Karpas-422 (cell line): ENCODE measurements at regions not wholly inside any gene's neighbourhood (a gene's known extent, or its start where the extent isn't known, plus 50 kb on each side); places are given as distances from the start of the nearest gene placed in this dataset.

Experiments used
- DNase-seq: peaks from one replicate; pipeline ENCODE4 v3.0.0-alpha.2; 2015
- H2AFZ ChIP-seq: fragments of 200-600 bp; sonication (generic); 2 replicates; pipeline ENCODE4 v1.6.1; 2014; ENCODE audit warnings: antibody characterized with exemption, low read length, mixed read lengths
- H3K27ac ChIP-seq: fragments of 200-600 bp; sonication (generic); 2 replicates; pipeline ENCODE4 v1.5.1; 2014; ENCODE audit warnings: mild to moderate bottlenecking, low read length, moderate library complexity
- H3K27me3 ChIP-seq: fragments of 200-600 bp; sonication (generic); 2 replicates; pipeline ENCODE4 v1.6.1; 2014; ENCODE audit warnings: low read length, mixed read lengths
- H3K36me3 ChIP-seq: fragments of 200-600 bp; sonication (generic); 2 replicates; pipeline ENCODE4 v1.6.1; 2014; ENCODE audit warnings: low read length, mixed read lengths; ENCODE audit not compliant: insufficient read depth
- H3K4me1 ChIP-seq: fragments of 200-600 bp; sonication (generic); 2 replicates; pipeline ENCODE4 v1.6.1; 2014; ENCODE audit warnings: mild to moderate bottlenecking, low read length, mixed read lengths
- H3K4me2 ChIP-seq: fragments of 200-600 bp; sonication (generic); 2 replicates; pipeline ENCODE4 v1.6.1; 2014; ENCODE audit warnings: low read length, low read depth, mild to moderate bottlenecking; ENCODE audit not compliant: poor library complexity, severe bottlenecking
- H3K4me3 ChIP-seq: fragments of 200-600 bp; sonication (generic); 2 replicates; pipeline ENCODE4 v1.5.1; 2014; ENCODE audit warnings: mild to moderate bottlenecking, antibody characterized with exemption, low read length, mixed read lengths
- H3K79me2 ChIP-seq: fragments of 200-600 bp; sonication (generic); 2 replicates; pipeline ENCODE4 v1.6.1; 2014; ENCODE audit warnings: mild to moderate bottlenecking, low read length, mixed read lengths
- H3K9ac ChIP-seq: fragments of 200-600 bp; sonication (generic); 2 replicates; pipeline ENCODE4 v1.6.0; 2014; ENCODE audit warnings: low read length
- H3K9me2 ChIP-seq: fragments of 200-600 bp; sonication (generic), shearing (Covaris generic); replicated peaks from 2 replicates; pipeline ENCODE4 v1.6.0; 2014; ENCODE audit warnings: mild to moderate bottlenecking, low read length, moderate library complexity; ENCODE audit not compliant: insufficient read depth
- H3K9me3 ChIP-seq: fragments of 300-700, 200-600 bp; sonication (generic); 2 replicates; pipeline ENCODE4 v1.6.1; 2014; ENCODE audit warnings: low read length, mixed read lengths
- H4K20me1 ChIP-seq: fragments of 200-600 bp; sonication (generic); 2 replicates; pipeline ENCODE4 v1.6.1; 2014; ENCODE audit warnings: mild to moderate bottlenecking, antibody characterized with exemption, low read length, low read depth; ENCODE audit not compliant: insufficient read depth

GRCh38 chr5:5055712-5056111, 84.4 kb upstream of the ADAMTS16 start:
- DNase-seq = no peak
- no peak overlapping the region for H2AFZ ChIP-seq
- H3K27ac ChIP-seq = no peak overlapping the region

DNA sequence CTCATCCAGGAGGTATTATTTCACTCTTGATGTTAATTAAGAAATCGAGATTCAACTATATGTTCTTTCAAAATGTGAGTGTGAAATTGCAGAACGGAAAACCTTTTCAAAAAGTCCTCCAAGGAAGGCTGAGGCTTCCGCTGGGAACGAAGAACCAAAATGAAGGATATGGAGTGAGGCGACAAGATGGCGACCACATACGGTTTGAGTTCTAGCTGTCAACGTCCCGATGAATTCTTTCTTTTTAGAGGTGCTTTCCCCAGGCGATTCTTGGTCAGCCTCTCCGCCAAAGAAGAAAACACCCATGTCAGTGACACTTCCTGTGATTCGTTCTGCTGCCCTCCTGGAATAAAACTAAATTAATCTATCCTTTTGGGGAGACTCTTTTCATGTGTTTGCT, 78.3 kb upstream of the ADAMTS16 start:
- H3K4me3 ChIP-seq = no peak overlapping the region
- H2AFZ ChIP-seq = no peak overlapping the region
- no peaks in the 10 kb centered on the region for H4K20me1 ChIP-seq
- DNase-seq = no peak
- no peaks in the 10 kb centered on the region for H3K36me3 ChIP-seq
- H3K27ac ChIP-seq = no peak overlapping the region
- no peaks in the 10 kb centered on the region for H3K79me2 ChIP-seq
- H3K27me3 ChIP-seq = no peaks in the 10 kb centered on the region
- no peaks in the 10 kb centered on the region for H3K4me1 ChIP-seq
- 0 out of 2 replicates have a peak, but pooled peaks cover 9% of the 10 kb centered on the region for H3K9me2 ChIP-seq
- H3K9me3 ChIP-seq = no peaks in the 10 kb centered on the region
- H3K4me2 ChIP-seq = no peak overlapping the region
- no peak overlapping the region for H3K9ac ChIP-seq

More at GRCh38 chr5:5055712-5056111, 84.4 kb upstream of the ADAMTS16 start:
- no peaks in the 10 kb centered on the region for H3K4me1 ChIP-seq
- no peaks in the 10 kb centered on the region for H4K20me1 ChIP-seq
- H3K4me2 ChIP-seq = no peak overlapping the region
- H3K9ac ChIP-seq = no peak overlapping the region
- H3K9me2 ChIP-seq = 0 out of 2 replicates have a peak, but pooled peaks cover 9% of the 10 kb centered on the region
- H3K9me3 ChIP-seq = no peaks in the 10 kb centered on the region
- H3K36me3 ChIP-seq = no peaks in the 10 kb centered on the region
- H3K4me3 ChIP-seq = no peak overlapping the region
- H3K27me3 ChIP-seq = no peaks in the 10 kb centered on the region
- no peaks in the 10 kb centered on the region for H3K79me2 ChIP-seq

GRCh38 chr5:5062525-5063302, 77.4 kb upstream of the ADAMTS16 start:
- H3K9ac ChIP-seq = no peak overlapping the region
- H3K4me2 ChIP-seq = no peak overlapping the region
- H3K4me3 ChIP-seq = no peak overlapping the region
- no peaks in the 10 kb centered on the region for H4K20me1 ChIP-seq
- no peak overlapping the region for H3K27ac ChIP-seq
- H3K9me3 ChIP-seq = no peaks in the 10 kb centered on the region
- 0 out of 2 replicates have a peak, but pooled peaks cover 9% of the 10 kb centered on the region for H3K9me2 ChIP-seq
- H3K36me3 ChIP-seq = no peaks in the 10 kb centered on the region
- H2AFZ ChIP-seq = no peak overlapping the region
- no peaks in the 10 kb centered on the region for H3K27me3 ChIP-seq
- no peaks in the 10 kb centered on the region for H3K79me2 ChIP-seq
- DNase-seq = no peak
- H3K4me1 ChIP-seq = no peaks in the 10 kb centered on the region

- Histone ChIP-seq H3K79me2 (no peaks in the 10 kb centered on the region), H3K9me3 (no peaks in the 10 kb centered on the region), H3K4me2 (no peak overlapping the region), H3K9ac (no peak overlapping the region), H3K9me2 (0 out of 2 replicates have a peak, but pooled peaks cover 9% of the 10 kb centered on the region), H3K4me1 (no peaks in the 10 kb centered on the region), H2AFZ (no peak overlapping the region), H4K20me1 (no peaks in the 10 kb centered on the region), H3K27ac (no peak overlapping the region), H3K4me3 (no peak overlapping the region), H3K27me3 (no peaks in the 10 kb centered on the region), H3K36me3 (no peaks in the 10 kb centered on the region)
- DNase-seq = no peak
Measured at GRCh38 chr5:5063533-5063953, 76.6 kb upstream of the ADAMTS16 start.

- no peak overlapping the region for H3K4me3 ChIP-seq
- no peak overlapping the region for H2AFZ ChIP-seq
- H3K4me2 ChIP-seq = no peak overlapping the region
- no peaks in the 10 kb centered on the region for H4K20me1 ChIP-seq
- H3K27ac ChIP-seq = no peak overlapping the region
- no peak overlapping the region for H3K9ac ChIP-seq
- no peaks in the 10 kb centered on the region for H3K79me2 ChIP-seq
- no peaks in the 10 kb centered on the region for H3K27me3 ChIP-seq
- no peaks in the 10 kb centered on the region for H3K9me3 ChIP-seq
- no peak for DNase-seq
- H3K36me3 ChIP-seq = no peaks in the 10 kb centered on the region
- no peaks in the 10 kb centered on the region for H3K9me2 ChIP-seq
- H3K4me1 ChIP-seq = no peaks in the 10 kb centered on the region
Measured at GRCh38 chr5:5065472-5065871, 74.7 kb upstream of the ADAMTS16 start.

DNA sequence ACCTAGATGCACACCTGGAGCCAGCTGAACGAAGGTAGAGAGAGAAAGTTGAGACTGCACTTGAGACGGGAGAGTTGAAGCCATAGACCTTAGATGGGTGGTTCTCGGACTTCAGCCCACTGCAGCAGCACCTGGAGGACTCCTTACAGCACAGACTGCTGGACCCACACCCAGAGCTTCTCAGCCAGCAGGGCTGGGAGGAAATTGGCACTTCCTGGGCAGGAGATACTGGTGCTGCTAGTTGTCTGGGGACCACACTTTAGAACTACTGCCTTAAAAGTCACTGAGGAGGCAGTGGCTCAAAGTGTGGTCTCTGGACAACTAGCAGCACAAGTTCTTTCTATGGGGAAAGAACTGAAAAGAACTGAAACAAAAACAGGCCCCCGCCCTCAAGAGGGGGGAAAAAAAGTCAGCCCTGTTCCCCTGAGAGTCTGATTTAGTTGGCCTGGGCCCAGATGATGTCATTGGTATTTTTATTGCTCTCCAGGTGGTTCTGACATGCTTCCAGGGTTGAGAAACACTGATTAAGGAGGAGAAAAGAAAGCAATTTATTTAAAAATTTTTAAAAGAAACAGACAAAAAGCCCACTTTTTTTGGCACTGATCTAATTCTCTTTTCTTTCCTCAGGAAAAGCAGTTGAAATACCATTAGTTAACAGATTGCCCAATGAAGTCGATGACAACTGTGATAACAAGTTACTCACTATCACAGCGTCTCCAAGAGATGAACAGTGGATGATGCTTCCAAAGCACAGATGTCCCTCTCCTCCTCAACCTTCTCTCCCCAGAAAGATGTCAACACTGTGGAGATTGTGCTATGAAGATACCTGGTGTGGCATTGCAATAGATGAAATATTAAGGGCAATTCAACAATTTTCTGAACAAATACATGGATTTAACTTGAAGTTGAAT, 73.6 kb upstream of the ADAMTS16 start:
- Histone ChIP-seq H3K4me2 (no peak overlapping the region), H3K36me3 (no peaks in the 10 kb centered on the region), H2AFZ (no peak overlapping the region), H3K27me3 (no peaks in the 10 kb centered on the region), H3K79me2 (no peaks in the 10 kb centered on the region), H4K20me1 (no peaks in the 10 kb centered on the region), H3K9me3 (no peaks in the 10 kb centered on the region), H3K4me3 (no peak overlapping the region), H3K4me1 (no peaks in the 10 kb centered on the region), H3K9ac (no peak overlapping the region), H3K9me2 (no peaks in the 10 kb centered on the region), H3K27ac (no peak overlapping the region)
- no peak for DNase-seq

GRCh38 chr5:5069851-5070250, 70.3 kb upstream of the ADAMTS16 start:
- Histone ChIP-seq H3K4me1 (no peaks in the 10 kb centered on the region), H3K4me2 (no peak overlapping the region), H4K20me1 (no peaks in the 10 kb centered on the region), H3K27me3 (no peaks in the 10 kb centered on the region), H3K9ac (no peak overlapping the region), H3K36me3 (no peaks in the 10 kb centered on the region), H3K9me2 (no peaks in the 10 kb centered on the region), H3K79me2 (no peaks in the 10 kb centered on the region), H3K9me3 (no peaks in the 10 kb centered on the region), H2AFZ (no peak overlapping the region), H3K27ac (no peak overlapping the region), H3K4me3 (no peak overlapping the region)
- no peak for DNase-seq

GRCh38 chr5:5071554-5071953, 68.6 kb upstream of the ADAMTS16 start:
- Histone ChIP-seq H3K79me2 (no peaks in the 10 kb centered on the region), H4K20me1 (no peaks in the 10 kb centered on the region), H3K4me1 (no peaks in the 10 kb centered on the region), H2AFZ (no peak overlapping the region), H3K27me3 (no peaks in the 10 kb centered on the region), H3K9ac (no peak overlapping the region), H3K36me3 (no peaks in the 10 kb centered on the region), H3K4me3 (no peak overlapping the region), H3K9me2 (no peaks in the 10 kb centered on the region), H3K9me3 (no peaks in the 10 kb centered on the region), H3K4me2 (no peak overlapping the region), H3K27ac (no peak overlapping the region)
- no peak for DNase-seq
